Mesendoderm (in vitro differentiated cells): ENCODE measurements at regions not wholly inside any gene's neighbourhood (a gene's known extent, or its start where the extent isn't known, plus 50 kb on each side); places are given as distances from the start of the nearest gene placed in this dataset.

Experiments used
- DNase-seq: peaks from one replicate; pipeline ENCODE4 v3.0.0; 2013
- H2AK5ac ChIP-seq: 2 replicates; pipeline ENCODE4 v1.6.1; 2013; ENCODE audit warnings: low read length, inconsistent platforms
- H2BK120ac ChIP-seq: 2 replicates; pipeline ENCODE4 v1.6.1; 2013; ENCODE audit warnings: low read depth, mild to moderate bottlenecking, low read length, moderate library complexity, mixed read lengths
- H2BK15ac ChIP-seq: replicated peaks from 2 replicates; pipeline ENCODE4 v1.6.1; 2013; ENCODE audit warnings: low read depth, mild to moderate bottlenecking, moderate library complexity
- H2BK5ac ChIP-seq: 2 replicates; pipeline ENCODE4 v1.6.1; 2013; ENCODE audit warnings: low read length, inconsistent platforms
- H3K18ac ChIP-seq: 2 replicates; pipeline ENCODE4 v1.6.1; 2013; ENCODE audit warnings: mild to moderate bottlenecking, low read length, mixed read lengths
- H3K23ac ChIP-seq: one replicate; pipeline ENCODE4 v1.6.1; 2013; ENCODE audit warnings: low read length
- H3K27ac ChIP-seq: 2 replicates; pipeline ENCODE4 v1.5.1; 2013; ENCODE audit warnings: low read depth, mild to moderate bottlenecking, inconsistent platforms, low read length, moderate library complexity
- H3K27me3 ChIP-seq: 2 replicates; pipeline ENCODE4 v1.6.1; 2013; ENCODE audit warnings: low read length, control low read depth, mild to moderate bottlenecking, inconsistent platforms; ENCODE audit not compliant: insufficient read depth, poor library complexity
- H3K36me3 ChIP-seq: 2 replicates; pipeline ENCODE4 v1.6.1; 2013; ENCODE audit warnings: low read length, inconsistent platforms; ENCODE audit not compliant: control insufficient read depth, insufficient read depth
- H3K4ac ChIP-seq: one replicate; pipeline ENCODE4 v1.6.1; 2013; ENCODE audit warnings: low read depth, mild to moderate bottlenecking, low read length, moderate library complexity
- H3K4me1 ChIP-seq: 2 replicates; pipeline ENCODE4 v1.6.1; 2013; ENCODE audit warnings: low read depth, low read length, inconsistent platforms; ENCODE audit not compliant: control insufficient read depth
- H3K4me2 ChIP-seq: 2 replicates; pipeline ENCODE4 v1.6.1; 2013; ENCODE audit warnings: low read length
- H3K4me3 ChIP-seq: 2 replicates; pipeline ENCODE4 v1.5.1; 2013; ENCODE audit warnings: mild to moderate bottlenecking, low read length
- H3K56ac ChIP-seq: one replicate; pipeline ENCODE4 v1.6.1; 2013; ENCODE audit warnings: low read length
- H3K79me1 ChIP-seq: 2 replicates; pipeline ENCODE4 v1.6.1; 2013; ENCODE audit warnings: low read length, inconsistent platforms
- H3K79me2 ChIP-seq: 2 replicates; pipeline ENCODE4 v1.6.1; 2013; ENCODE audit warnings: mild to moderate bottlenecking, low read length; ENCODE audit not compliant: control insufficient read depth, insufficient read depth
- H3K9ac ChIP-seq: 2 replicates; pipeline ENCODE4 v1.6.1; 2013; ENCODE audit warnings: low read length, inconsistent platforms
- H4K5ac ChIP-seq: one replicate; pipeline ENCODE4 v1.6.1; 2013; ENCODE audit warnings: low read length
- H4K8ac ChIP-seq: one replicate; pipeline ENCODE4 v1.6.1; 2013; ENCODE audit warnings: low read depth, mild to moderate bottlenecking, control low read depth, low read length, moderate library complexity
- WGBS: extraction: QIAGEN DNeasy Blood & Tissue Kit; methylation state at CpG from one replicate; pipeline ENCODE4 v1.1.7; 2013; ENCODE audit warnings: low lambda C conversion rate, missing lambda C conversion rate; ENCODE audit not compliant: insufficient coverage; ENCODE audit errors: extremely low coverage; 5-methylcytosine and 5-hydroxymethylcytosine counted together

- H3K18ac ChIP-seq, result no peak overlapping the region
These were observed 52.3 kb upstream of the COL13A1 start for GRCh38 chr10:69749178-69750010.

GRCh38 chr10:69750011-69750373, 51.7 kb upstream of the COL13A1 start:
- H3K27ac ChIP-seq, result no peak overlapping the region
- no peaks in the 10 kb centered on the region for H3K27me3 ChIP-seq
- H4K5ac ChIP-seq, result no peak overlapping the region
- H2BK120ac ChIP-seq, result no peak overlapping the region
- H3K79me1 ChIP-seq, result no peaks in the 10 kb centered on the region
- no peak overlapping the region for H2AK5ac ChIP-seq
- H3K4me3 ChIP-seq, result no peak overlapping the region
- no peak for DNase-seq
- no peaks in the 10 kb centered on the region for H3K36me3 ChIP-seq
- H3K79me2 ChIP-seq, result no peaks in the 10 kb centered on the region
- no peak overlapping the region for H3K23ac ChIP-seq
- H3K18ac ChIP-seq, result no peak overlapping the region
- no peaks in the 10 kb centered on the region for H3K4me1 ChIP-seq
- H3K4me2 ChIP-seq, result no peak overlapping the region
- H4K8ac ChIP-seq, result no peak overlapping the region
- no peak overlapping the region for H2BK15ac ChIP-seq
- no peak overlapping the region for H3K56ac ChIP-seq
- H2BK5ac ChIP-seq, result no peak overlapping the region
- no CpG with 5 or more reads among the region's 9 CpGs for WGBS
- H3K4ac ChIP-seq, result no peak overlapping the region
- H3K9ac ChIP-seq, result no peak overlapping the region

More at GRCh38 chr10:69749178-69750010, 52.3 kb upstream of the COL13A1 start:
- Histone ChIP-seq H3K4me2 (no peak overlapping the region), H3K79me1 (no peaks in the 10 kb centered on the region), H3K4ac (no peak overlapping the region), H3K36me3 (no peaks in the 10 kb centered on the region), H3K56ac (no peak overlapping the region), H3K27ac (no peak overlapping the region), H3K4me1 (peaks cover 3% of the 10 kb centered on the region), H3K79me2 (no peaks in the 10 kb centered on the region), H2BK5ac (no peak overlapping the region), H3K23ac (no peak overlapping the region), H3K4me3 (no peak overlapping the region), H2BK120ac (no peak overlapping the region), H4K8ac (no peak overlapping the region), H4K5ac (no peak overlapping the region), H3K27me3 (no peaks in the 10 kb centered on the region), H2BK15ac (no peak overlapping the region), H2AK5ac (no peak overlapping the region), H3K9ac (no peak overlapping the region)
- WGBS, result no CpG with 5 or more reads among the region's 17 CpGs
- no peak for DNase-seq

GRCh38 chr10:69750725-69751124, 51.0 kb upstream of the COL13A1 start:
- Histone ChIP-seq H2BK15ac (no peak overlapping the region), H3K27ac (no peak overlapping the region), H3K23ac (no peak overlapping the region), H3K4me2 (no peak overlapping the region), H4K8ac (no peak overlapping the region), H3K9ac (no peak overlapping the region), H3K79me2 (no peaks in the 10 kb centered on the region), H4K5ac (no peak overlapping the region), H3K4ac (no peak overlapping the region), H3K18ac (no peak overlapping the region), H2AK5ac (no peak overlapping the region), H3K56ac (no peak overlapping the region), H3K4me3 (no peak overlapping the region), H3K79me1 (no peaks in the 10 kb centered on the region), H3K27me3 (no peaks in the 10 kb centered on the region), H3K36me3 (no peaks in the 10 kb centered on the region), H3K4me1 (no peaks in the 10 kb centered on the region), H2BK5ac (no peak overlapping the region), H2BK120ac (no peak overlapping the region)
- no peak for DNase-seq
- no CpG with 5 or more reads among the region's 4 CpGs for WGBS

- Histone ChIP-seq H3K4me3 (no peak overlapping the region), H3K27me3 (no peaks in the 10 kb centered on the region), H2BK120ac (no peak overlapping the region), H3K4ac (no peak overlapping the region), H3K36me3 (no peaks in the 10 kb centered on the region), H3K27ac (no peak overlapping the region), H3K4me2 (no peak overlapping the region), H2AK5ac (no peak overlapping the region), H3K79me1 (no peaks in the 10 kb centered on the region), H3K18ac (no peak overlapping the region), H3K79me2 (no peaks in the 10 kb centered on the region), H2BK15ac (no peak overlapping the region), H3K23ac (no peak overlapping the region), H2BK5ac (no peak overlapping the region), H3K9ac (no peak overlapping the region), H3K56ac (no peak overlapping the region), H4K5ac (no peak overlapping the region), H3K4me1 (no peaks in the 10 kb centered on the region), H4K8ac (no peak overlapping the region)
- WGBS, result no CpG with 5 or more reads among the region's 4 CpGs
- DNase-seq, result no peak
These were observed 50.5 kb upstream of the COL13A1 start for GRCh38 chr10:69751214-69751613.
